SK-N-SH treated with all-trans-retinoic acid at 6 μM for 48 hours (cell line): ENCODE measurements at regions not wholly inside any gene's neighbourhood (a gene's known extent, or its start where the extent isn't known, plus 50 kb on each side); places are given as distances from the start of the nearest gene placed in this dataset.

ENCODE experiments used
- TF ChIP-seq, protein P1 (sequence below): fragments of 250-450 bp; sonication (Bioruptor Pico); IDR thresholded peaks from 2 replicates; pipeline ENCODE4 v1.8.0; 2021; ENCODE audit warnings: low read depth, mild to moderate bottlenecking, moderate library complexity, borderline replicate concordance
- TF ChIP-seq, protein P2 (sequence below): fragments of 250-450 bp; sonication (Bioruptor Pico); IDR thresholded peaks from 2 replicates; pipeline ENCODE4 v1.8.0; 2020; ENCODE audit warnings: mild to moderate bottlenecking, moderate library complexity, borderline replicate concordance

DNA sequence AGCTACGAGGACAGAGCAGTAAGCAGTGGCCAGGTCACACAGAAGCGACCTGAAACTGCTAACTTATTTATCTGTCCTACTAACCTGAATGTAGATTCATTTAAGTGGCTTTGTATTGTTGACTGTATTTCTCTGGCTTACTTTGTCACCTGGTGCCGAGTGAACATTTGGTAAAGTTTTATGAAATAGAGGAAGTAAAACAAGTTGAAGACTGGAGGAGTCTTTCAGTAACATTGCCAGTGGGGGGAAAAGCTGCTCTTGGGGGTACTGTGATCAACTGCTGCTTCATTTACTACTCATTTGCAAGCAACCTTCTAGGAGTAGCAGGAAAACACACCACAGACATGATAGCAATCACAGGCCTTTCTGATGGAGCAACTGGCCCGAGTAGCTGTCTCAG is 615.0 kb downstream of the FGF9 start:
- TF ChIP-seq, protein P1, sequence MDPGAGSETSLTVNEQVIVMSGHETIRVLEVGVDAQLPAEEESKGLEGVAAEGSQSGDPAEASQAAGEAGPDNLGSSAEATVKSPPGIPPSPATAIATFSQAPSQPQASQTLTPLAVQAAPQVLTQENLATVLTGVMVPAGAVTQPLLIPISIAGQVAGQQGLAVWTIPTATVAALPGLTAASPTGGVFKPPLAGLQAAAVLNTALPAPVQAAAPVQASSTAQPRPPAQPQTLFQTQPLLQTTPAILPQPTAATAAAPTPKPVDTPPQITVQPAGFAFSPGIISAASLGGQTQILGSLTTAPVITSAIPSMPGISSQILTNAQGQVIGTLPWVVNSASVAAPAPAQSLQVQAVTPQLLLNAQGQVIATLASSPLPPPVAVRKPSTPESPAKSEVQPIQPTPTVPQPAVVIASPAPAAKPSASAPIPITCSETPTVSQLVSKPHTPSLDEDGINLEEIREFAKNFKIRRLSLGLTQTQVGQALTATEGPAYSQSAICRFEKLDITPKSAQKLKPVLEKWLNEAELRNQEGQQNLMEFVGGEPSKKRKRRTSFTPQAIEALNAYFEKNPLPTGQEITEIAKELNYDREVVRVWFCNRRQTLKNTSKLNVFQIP (CRISPR knock-in tag) = no peak
- TF ChIP-seq, protein P2, sequence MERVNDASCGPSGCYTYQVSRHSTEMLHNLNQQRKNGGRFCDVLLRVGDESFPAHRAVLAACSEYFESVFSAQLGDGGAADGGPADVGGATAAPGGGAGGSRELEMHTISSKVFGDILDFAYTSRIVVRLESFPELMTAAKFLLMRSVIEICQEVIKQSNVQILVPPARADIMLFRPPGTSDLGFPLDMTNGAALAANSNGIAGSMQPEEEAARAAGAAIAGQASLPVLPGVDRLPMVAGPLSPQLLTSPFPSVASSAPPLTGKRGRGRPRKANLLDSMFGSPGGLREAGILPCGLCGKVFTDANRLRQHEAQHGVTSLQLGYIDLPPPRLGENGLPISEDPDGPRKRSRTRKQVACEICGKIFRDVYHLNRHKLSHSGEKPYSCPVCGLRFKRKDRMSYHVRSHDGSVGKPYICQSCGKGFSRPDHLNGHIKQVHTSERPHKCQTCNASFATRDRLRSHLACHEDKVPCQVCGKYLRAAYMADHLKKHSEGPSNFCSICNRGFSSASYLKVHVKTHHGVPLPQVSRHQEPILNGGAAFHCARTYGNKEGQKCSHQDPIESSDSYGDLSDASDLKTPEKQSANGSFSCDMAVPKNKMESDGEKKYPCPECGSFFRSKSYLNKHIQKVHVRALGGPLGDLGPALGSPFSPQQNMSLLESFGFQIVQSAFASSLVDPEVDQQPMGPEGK (CRISPR knock-in tag) = no peak
